Mucosa of descending colon (tissue), 3 donors: ENCODE measurements at regions not wholly inside any gene's neighbourhood (a gene's known extent, or its start where the extent isn't known, plus 50 kb on each side); places are given as distances from the start of the nearest gene placed in this dataset.

Source experiments
- ATAC-seq: fragments of 200-7000 bp; cut with Tn5 transposase; one replicate; pipeline ENCODE4 v1.9.1; 2020; ENCODE audit warnings: mild to moderate bottlenecking, moderate library complexity
- DNase-seq, 3 donors: peaks; one replicate each; pipeline ENCODE4 v3.0.0-alpha.2; 2020
- H3K36me3 ChIP-seq: fragments of 200-600 bp; one replicate; pipeline ENCODE4 v1.8.0; 2021; ENCODE audit warnings: low read depth, mild to moderate bottlenecking
- H3K4me1 ChIP-seq: fragments of 200-600 bp; one replicate; pipeline ENCODE4 v1.8.0; 2021; ENCODE audit warnings: low read depth, mild to moderate bottlenecking
- H3K4me3 ChIP-seq: fragments of 200-600 bp; one replicate; pipeline ENCODE4 v1.8.0; 2021; ENCODE audit warnings: mild to moderate bottlenecking
- H3K9me3 ChIP-seq: fragments of 200-600 bp; one replicate; pipeline ENCODE4 v1.8.0; 2021; ENCODE audit warnings: mild to moderate bottlenecking
- CTCF ChIP-seq: fragments of 200-600 bp; IDR thresholded peaks from one replicate; pipeline ENCODE4 v1.8.0; 2022; ENCODE audit warnings: antibody characterized with exemption, mild to moderate bottlenecking
- intact Hi-C, 2 donors: fragments of 100-400 bp; cut with DNase I in 1 of 2; cut with micrococcal nuclease in 1 of 2; formaldehyde crosslinking; loops; one replicate each; pipeline versions ENCODE4 v1.11.0 to v1.11.1; 2022; cut with DNase I, micrococcal nuclease
- donor health status: DM: no; HTN: no; CAD: no; lungs with moderate emphysema.
- donor health status: DM: no; HTN: no; CAD: no.
- donor health status: DM: no; HTN: yes; CAD: no.

GRCh38 chr18:39635966-39636365 lies 2070.4 kb upstream of the CELF4 start:
- Histone ChIP-seq H3K36me3 (no peaks in the 10 kb centered on the region), H3K4me1 (no peaks in the 10 kb centered on the region), H3K9me3 (no peaks in the 10 kb centered on the region), H3K4me3 (no peak overlapping the region)
- ATAC-seq (no peak), DNase-seq (no peak)
- intact Hi-C loops, result no loop called here
- no peak for TF ChIP-seq CTCF

GRCh38 chr18:39635192-39635591 lies 2069.6 kb upstream of the CELF4 start:
- intact Hi-C loops, result no loop called here
- DNase-seq (no peak), ATAC-seq (no peak)
- H3K4me3 ChIP-seq, result no peak overlapping the region
- TF ChIP-seq CTCF, result no peak
- H3K9me3 ChIP-seq, result no peaks in the 10 kb centered on the region
- no peaks in the 10 kb centered on the region for H3K4me1 ChIP-seq
- H3K36me3 ChIP-seq, result no peaks in the 10 kb centered on the region

- no peaks in the 10 kb centered on the region for H3K9me3 ChIP-seq
- ATAC-seq (no peak), DNase-seq (no peak)
- no peak overlapping the region for H3K4me3 ChIP-seq
- intact Hi-C loops, result no loop called here
- H3K36me3 ChIP-seq, result no peaks in the 10 kb centered on the region
- H3K4me1 ChIP-seq, result peaks cover 3% of the 10 kb centered on the region
- TF ChIP-seq CTCF, result no peak
Observed at GRCh38 chr18:39627936-39628335, 2062.3 kb upstream of the CELF4 start.

- Histone ChIP-seq H3K36me3 (no peaks in the 10 kb centered on the region), H3K4me1 (peaks cover 3% of the 10 kb centered on the region), H3K9me3 (no peaks in the 10 kb centered on the region), H3K4me3 (no peak overlapping the region)
- TF ChIP-seq CTCF, result no peak
- DNase-seq (no peak), ATAC-seq (no peak)
- intact Hi-C loops, result no loop called here
Observed at GRCh38 chr18:39624961-39625360, 2059.4 kb upstream of the CELF4 start.

- ATAC-seq, result no peak
- intact Hi-C loops, result no loop called here
Observed at GRCh38 chr18:39622431-39622830, 2056.8 kb upstream of the CELF4 start.

More at GRCh38 chr18:39622431-39622830, 2056.8 kb upstream of the CELF4 start:
- Histone ChIP-seq H3K4me3 (no peak overlapping the region), H3K9me3 (no peaks in the 10 kb centered on the region), H3K36me3 (no peaks in the 10 kb centered on the region), H3K4me1 (no peaks in the 10 kb centered on the region)
- no peak for TF ChIP-seq CTCF
- no peak for DNase-seq
